ENCODE measurements at regions not wholly inside any gene's neighbourhood (a gene's known extent, or its start where the extent isn't known, plus 50 kb on each side); places are given as distances from the start of the nearest gene placed in this dataset.

DNA sequence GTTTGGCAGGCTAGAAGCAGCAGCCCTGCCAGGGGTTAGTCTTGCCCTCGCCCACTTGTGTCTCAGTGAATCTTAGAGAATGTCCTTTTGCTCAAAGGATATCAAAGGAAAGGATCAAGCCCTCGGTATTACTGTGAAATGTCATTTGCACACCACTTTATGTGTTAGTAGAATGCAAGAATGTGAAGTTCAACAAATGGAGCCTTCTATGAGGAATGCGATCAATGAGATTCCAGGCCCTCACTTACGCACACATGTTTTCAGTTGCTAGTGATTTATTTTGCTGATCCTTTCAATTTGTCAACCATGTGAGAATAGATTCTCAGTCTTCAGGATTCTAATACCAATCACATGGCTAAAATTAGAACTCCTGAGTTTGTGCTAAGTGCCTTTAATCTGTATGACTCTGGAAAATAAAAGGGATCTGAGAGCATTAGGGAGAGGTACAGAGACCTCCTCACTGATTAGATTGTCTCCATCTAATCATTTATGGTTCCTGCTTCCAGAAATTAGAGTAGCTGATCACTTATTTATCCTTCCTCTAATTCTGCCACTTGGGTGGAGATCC is 123.0 kb upstream of the SP4 start:
- intact Hi-C loops (cut with DNase I) = no loop called here
- no peaks in the 10 kb centered on the region for H3K4me1 ChIP-seq (replicated peaks)
- H3K27me3 ChIP-seq (replicated peaks; ENCODE audit: insufficient read depth) = no peaks in the 10 kb centered on the region
- TF ChIP-seq POLR2A (IDR thresholded peaks at IDR 0.05) (no peak), POLR2AphosphoS5 (IDR thresholded peaks at IDR 0.05) (no peak), CTCF (IDR thresholded peaks at IDR 0.05) (no peak)
- no peak overlapping the region for H3K27ac ChIP-seq
- H3K9me3 ChIP-seq = no peaks in the 10 kb centered on the region
- WGBS = 73% methylated on average over 4 of the region's 4 CpGs
- no peak overlapping the region for H3K4me3 ChIP-seq
- no peak for DNase-seq (ENCODE audit: low spot score)
- no peaks in the 10 kb centered on the region for H3K36me3 ChIP-seq

DNA sequence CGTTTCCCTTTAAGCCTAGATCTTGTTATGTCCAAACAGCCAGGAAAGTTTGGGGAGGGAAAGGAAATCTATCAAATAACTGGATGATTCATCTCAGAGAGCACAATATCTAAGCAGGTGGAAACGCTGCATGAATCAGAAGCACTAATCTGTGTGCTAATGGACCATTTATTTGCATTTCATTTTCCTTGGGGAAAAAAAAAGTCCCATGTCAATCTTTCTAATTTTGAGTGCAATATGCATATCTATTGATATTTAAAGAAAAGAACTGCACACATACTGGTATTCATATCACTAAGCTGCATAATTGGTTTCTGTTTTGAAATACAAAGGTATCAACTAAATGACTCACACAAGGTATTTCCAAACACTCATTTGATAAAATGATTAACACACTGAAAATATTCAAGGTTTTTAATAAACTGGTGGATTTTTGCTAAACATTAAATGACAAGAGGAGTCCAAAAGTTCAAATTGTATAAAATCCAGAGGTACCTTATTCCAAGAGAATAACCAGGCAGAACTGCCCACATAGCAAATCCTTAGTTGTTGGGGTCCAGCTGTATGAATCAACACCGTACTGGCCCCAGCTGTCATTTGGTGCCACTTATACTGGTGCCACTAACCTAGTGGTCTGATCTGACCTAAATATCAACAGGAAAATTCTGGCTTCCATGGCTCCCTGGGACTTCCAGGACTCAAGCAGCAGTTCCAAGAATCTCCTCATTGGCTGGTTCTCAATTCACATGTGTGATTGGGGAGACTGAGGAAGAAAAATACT is 122.2 kb upstream of the SP4 start:
- Histone ChIP-seq H3K4me3 (no peak overlapping the region), H3K27me3 (replicated peaks; ENCODE audit: insufficient read depth) (no peaks in the 10 kb centered on the region), H3K4me1 (replicated peaks) (no peaks in the 10 kb centered on the region), H3K9me3 (no peaks in the 10 kb centered on the region), H3K27ac (no peak overlapping the region), H3K36me3 (no peaks in the 10 kb centered on the region)
- intact Hi-C loops (cut with DNase I) = no loop called here
- TF ChIP-seq POLR2AphosphoS5 (IDR thresholded peaks at IDR 0.05) (no peak), CTCF (IDR thresholded peaks at IDR 0.05) (no peak), POLR2A (IDR thresholded peaks at IDR 0.05) (no peak)
- 54% methylated on average over 3 of the region's 3 CpGs for WGBS
- DNase-seq (ENCODE audit: low spot score) = no peak

DNA sequence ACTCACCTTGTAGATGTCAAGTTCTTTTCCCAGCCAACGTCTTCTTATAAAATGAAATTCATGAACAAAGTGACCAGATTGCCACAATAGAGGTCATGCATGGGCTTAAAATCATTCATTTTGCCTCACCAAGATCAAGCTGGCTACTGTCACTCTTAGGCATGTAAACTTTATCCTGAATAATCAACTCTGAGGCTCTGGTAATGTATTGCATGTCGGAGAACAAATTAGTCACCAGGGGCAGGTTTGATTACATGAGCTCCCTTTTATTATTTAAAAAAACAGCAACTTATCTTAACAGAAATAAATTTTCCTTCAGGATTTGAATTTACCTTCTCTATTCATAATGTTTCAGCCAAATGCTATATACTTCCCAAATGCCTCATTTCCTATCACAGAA is 112.9 kb upstream of the SP4 start:
- WGBS = 76% methylated on average over 2 of the region's 2 CpGs
- TF ChIP-seq POLR2A (IDR thresholded peaks at IDR 0.05) = no peak
- TF ChIP-seq CTCF (IDR thresholded peaks at IDR 0.05) = no peak
- TF ChIP-seq POLR2AphosphoS5 (IDR thresholded peaks at IDR 0.05) = no peak
- no peak for DNase-seq (ENCODE audit: low spot score)
- Histone ChIP-seq H3K27me3 (replicated peaks; ENCODE audit: insufficient read depth) (no peaks in the 10 kb centered on the region), H3K36me3 (no peaks in the 10 kb centered on the region), H3K4me3 (no peak overlapping the region), H3K9me3 (no peaks in the 10 kb centered on the region), H3K27ac (no peak overlapping the region), H3K4me1 (replicated peaks) (no peaks in the 10 kb centered on the region)
- intact Hi-C loops (cut with DNase I) = no loop called here

GRCh38 chr7:21317966-21318915 is 109.6 kb upstream of the SP4 start:
- no peak for DNase-seq (ENCODE audit: low spot score)
- no peaks in the 10 kb centered on the region for H3K9me3 ChIP-seq
- no peak for TF ChIP-seq POLR2A (IDR thresholded peaks at IDR 0.05)
- TF ChIP-seq POLR2AphosphoS5 (IDR thresholded peaks at IDR 0.05) = no peak
- TF ChIP-seq CTCF (IDR thresholded peaks at IDR 0.05) = no peak
- H3K4me1 ChIP-seq (replicated peaks) = no peaks in the 10 kb centered on the region
- H3K36me3 ChIP-seq = no peaks in the 10 kb centered on the region
- intact Hi-C loops (cut with DNase I) = no loop called here
- H3K4me3 ChIP-seq = no peak overlapping the region
- no peak overlapping the region for H3K27ac ChIP-seq
- no peaks in the 10 kb centered on the region for H3K27me3 ChIP-seq (replicated peaks; ENCODE audit: insufficient read depth)
- 34% methylated on average over 6 of the region's 6 CpGs for WGBS
